ENCODE measurements at regions not wholly inside any gene's neighbourhood (a gene's known extent, or its start where the extent isn't known, plus 50 kb on each side); places are given as distances from the start of the nearest gene placed in this dataset.
A peak's percentile ranks its signal among the peaks of the same experiment; 100 is the strongest.

- DNase-seq (ENCODE audit: low read depth) = no peak
- no peak for TF ChIP-seq CTCF (IDR thresholded peaks at IDR 0.05; ENCODE audit: insufficient read depth, low read length)
- H3K4me3 ChIP-seq (ENCODE audit: low read depth, low read length) = no peak overlapping the region
These were observed 105.0 kb upstream of the PAQR3 start for GRCh38 chr4:79044141-79044659.

- H3K4me3 ChIP-seq (ENCODE audit: low read depth, low read length) = no peak overlapping the region
- no peak for TF ChIP-seq CTCF (IDR thresholded peaks at IDR 0.05; ENCODE audit: insufficient read depth, low read length)
- no peak for DNase-seq (ENCODE audit: low read depth)
These were observed 103.9 kb upstream of the PAQR3 start for GRCh38 chr4:79043138-79043537.

- H3K4me3 ChIP-seq (ENCODE audit: low read depth, low read length) = no peak overlapping the region
- peak; percentile 39 for DNase-seq (ENCODE audit: low read depth)
- TF ChIP-seq CTCF (IDR thresholded peaks at IDR 0.05; ENCODE audit: insufficient read depth, low read length) = peak; percentile 51
These were observed 102.9 kb upstream of the PAQR3 start for GRCh38 chr4:79042079-79042674.

- TF ChIP-seq CTCF (IDR thresholded peaks at IDR 0.05; ENCODE audit: insufficient read depth, low read length) = no peak
- no peak for DNase-seq (ENCODE audit: low read depth)
- H3K4me3 ChIP-seq (ENCODE audit: low read depth, low read length) = no peak overlapping the region
These were observed 95.3 kb upstream of the PAQR3 start for GRCh38 chr4:79034544-79034943.

- DNase-seq (ENCODE audit: low read depth) = no peak
- no peak for TF ChIP-seq CTCF (IDR thresholded peaks at IDR 0.05; ENCODE audit: insufficient read depth, low read length)
- no peak overlapping the region for H3K4me3 ChIP-seq (ENCODE audit: low read depth, low read length)
These were observed 91.7 kb upstream of the PAQR3 start for GRCh38 chr4:79030973-79031372.

- no peak for DNase-seq (ENCODE audit: low read depth)
- no peak overlapping the region for H3K4me3 ChIP-seq (ENCODE audit: low read depth, low read length)
- TF ChIP-seq CTCF (IDR thresholded peaks at IDR 0.05; ENCODE audit: insufficient read depth, low read length) = no peak
These were observed 88.4 kb upstream of the PAQR3 start for GRCh38 chr4:79027656-79028055.

- no peak overlapping the region for H3K4me3 ChIP-seq (ENCODE audit: low read depth, low read length)
- DNase-seq (ENCODE audit: low read depth) = no peak
- no peak for TF ChIP-seq CTCF (IDR thresholded peaks at IDR 0.05; ENCODE audit: insufficient read depth, low read length)
These were observed 85.9 kb upstream of the PAQR3 start for GRCh38 chr4:79025170-79025569.
